Stomach (tissue), 8 donors: ENCODE measurements at regions not wholly inside any gene's neighbourhood (a gene's known extent, or its start where the extent isn't known, plus 50 kb on each side); places are given as distances from the start of the nearest gene placed in this dataset.
"Not testable (repeated sequence)": the region's sequence is repeated elsewhere in the genome, so short reads cannot be mapped to it uniquely, and the experiment has no call there.

ENCODE experiments used
- DNase-seq, 2 donors: peaks; one replicate each; pipeline versions ENCODE4 v3.0.0 to v3.0.0-alpha.2; 2013 to 2019
- H3K27ac ChIP-seq, 5 donors: fragments of 200-600 bp in 4 of 5; sonication (generic) in 4 of 5; one replicate each; pipeline ENCODE4 v1.5.1; 2013 to 2019; ENCODE audit warnings: mild to moderate bottlenecking in 1 of 5, moderate library complexity in 1 of 5
- H3K27me3 ChIP-seq, 3 donors: fragments of 200-600 bp; sonication (generic); one replicate each; pipeline ENCODE4 v1.5.1; 2017 to 2019; ENCODE audit warnings: mixed run types in 1 of 3
- H3K36me3 ChIP-seq, 4 donors: fragments of 200-600 bp; sonication (generic); 1 replicate in 3 of 4; 2 replicates in 1 of 4; pipeline ENCODE4 v1.5.1; 2016 to 2019
- H3K4me1 ChIP-seq, 4 donors: fragments of 200-600 bp; sonication (generic); one replicate each; pipeline ENCODE4 v1.5.1; 2016 to 2019
- H3K4me3 ChIP-seq, 4 donors: fragments of 200-600 bp; sonication (generic) in 3 of 4; one replicate each; pipeline ENCODE4 v1.5.1; 2016 to 2019; ENCODE audit warnings: mild to moderate bottlenecking in 1 of 4
- H3K9me3 ChIP-seq, 4 donors: fragments of 200-600 bp; sonication (generic); one replicate each; pipeline ENCODE4 v1.5.1; 2016 to 2019
- CTCF ChIP-seq, 7 experiments: fragments of 450-650 bp in 4 of 7; fragments of 200-600 bp in 3 of 7; sonication (generic) in 3 of 7; IDR thresholded peaks; one replicate each; pipeline ENCODE4 v1.5.1; 2016 to 2019; ENCODE audit warnings: antibody characterized with exemption in 7 of 7, control low read depth in 2 of 7, mild to moderate bottlenecking in 1 of 7
- EP300 ChIP-seq: sonication (generic); formaldehyde crosslinking; IDR thresholded peaks from one replicate; pipeline ENCODE4 v1.6.1; 2017; ENCODE audit warnings: antibody characterized with exemption
- POLR2A ChIP-seq, 4 donors: fragments of 450-650 bp; IDR thresholded peaks; one replicate each; pipeline ENCODE4 v1.6.1; 2016; ENCODE audit warnings: antibody characterized with exemption in 4 of 4, control low read depth in 2 of 4, mild to moderate bottlenecking in 1 of 4, moderate library complexity in 1 of 4
- POLR2AphosphoS5 ChIP-seq, 3 donors: sonication (generic); formaldehyde crosslinking; IDR thresholded peaks; one replicate each; pipeline ENCODE4 v1.6.1; 2016; ENCODE audit warnings: antibody characterized with exemption in 3 of 3
- WGBS, 5 donors: extraction: QIAGEN DNeasy Blood & Tissue Kit in 3 of 5; methylation state at CpG; one replicate each; pipeline versions ENCODE4 v1.1.5 to v1.1.7; 2013 to 2018; 5-methylcytosine and 5-hydroxymethylcytosine counted together
- intact Hi-C: fragments of 100-400 bp; cut with DNase I; formaldehyde crosslinking; loops from one replicate; pipeline ENCODE4 v1.15.1; 2023; ENCODE audit warnings: low total_unique reads
- donor health status: healthy with polysubstance abuse.
- donor health status: Bipolar disorder and iron deficiency.
- donor health status: healthy.

- Histone ChIP-seq H3K27ac (no peak overlapping the region), H3K4me1 (peaks cover 0 to 11% (median 3%) of the 10 kb centered on the region in 4 donors), H3K36me3 (no peaks in the 10 kb centered on the region), H3K27me3 (no peaks in the 10 kb centered on the region), H3K9me3 (no peaks in the 10 kb centered on the region), H3K4me3 (no peak overlapping the region)
- no peak for DNase-seq
- TF ChIP-seq EP300 (no peak), POLR2AphosphoS5 (IDR thresholded peaks at IDR 0.05) (no peak), POLR2A (IDR thresholded peaks at IDR 0.05) (no peak), CTCF (IDR thresholded peaks at IDR 0.05) (no peak)
- intact Hi-C loops: no loop called here
- 83 to 97% (median 91%) methylated on average over 3 of the region's 3 CpGs for WGBS, 5 donors
Measured at GRCh38 chr3:185995352-185995751, 57.5 kb upstream of the TRA2B start.

GRCh38 chr3:185992831-185993374, 55.1 kb upstream of the TRA2B start:
- 68 to 84% (median 77%) methylated on average over 9 of the region's 9 CpGs for WGBS, 5 donors
- Histone ChIP-seq H3K4me3 (no peak overlapping the region), H3K27ac (peak overlapping the region in 3 of 5 donors; percentile 5 to 46 (median 27)), H3K9me3 (no peaks in the 10 kb centered on the region), H3K27me3 (no peaks in the 10 kb centered on the region), H3K4me1 (peaks cover 0 to 11% (median 3%) of the 10 kb centered on the region in 4 donors), H3K36me3 (no peaks in the 10 kb centered on the region)
- no peak for TF ChIP-seq EP300
- TF ChIP-seq POLR2AphosphoS5 (IDR thresholded peaks at IDR 0.05): no peak
- no peak for TF ChIP-seq CTCF (IDR thresholded peaks at IDR 0.05)
- TF ChIP-seq POLR2A (IDR thresholded peaks at IDR 0.05): no peak
- intact Hi-C loops: no loop called here
- DNase-seq: peak in 1 of 2 donors; percentile 32

GRCh38 chr3:185990995-185991394, 53.2 kb upstream of the TRA2B start:
- H3K4me3 ChIP-seq, H3K36me3 ChIP-seq, DNase-seq, H3K9me3 ChIP-seq, intact Hi-C loops, H3K27me3 ChIP-seq, H3K27ac ChIP-seq: not testable (repeated sequence)
- H3K4me1 ChIP-seq: peaks cover 0 to 11% (median 3%) of the 10 kb centered on the region in 4 donors
- 91 to 98% (median 93%) methylated on average over 3 to 4 of the region's 4 CpGs for WGBS, 5 donors

GRCh38 chr3:185989511-185989910, 51.7 kb upstream of the TRA2B start:
- intact Hi-C loops: no loop called here
- TF ChIP-seq EP300 (no peak), POLR2A (IDR thresholded peaks at IDR 0.05) (no peak), POLR2AphosphoS5 (IDR thresholded peaks at IDR 0.05) (no peak), CTCF (IDR thresholded peaks at IDR 0.05) (no peak)
- WGBS, 5 donors: 90 to 94% (median 92%) methylated on average over 3 of the region's 3 CpGs
- H3K4me3 ChIP-seq: no peak overlapping the region
- H3K27me3 ChIP-seq: no peaks in the 10 kb centered on the region
- no peak for DNase-seq
- H3K9me3 ChIP-seq: no peaks in the 10 kb centered on the region
- peaks cover 0 to 11% (median 3%) of the 10 kb centered on the region in 4 donors for H3K4me1 ChIP-seq
- no peaks in the 10 kb centered on the region for H3K36me3 ChIP-seq
- H3K27ac ChIP-seq: no peak overlapping the region

- TF ChIP-seq CTCF (IDR thresholded peaks at IDR 0.05) (no peak), POLR2AphosphoS5 (IDR thresholded peaks at IDR 0.05) (no peak), POLR2A (IDR thresholded peaks at IDR 0.05) (no peak), EP300 (no peak)
- intact Hi-C loops: no loop called here
- DNase-seq: no peak
- no peaks in the 10 kb centered on the region for H3K36me3 ChIP-seq
- H3K4me1 ChIP-seq: peaks cover 0 to 14% (median 5%) of the 10 kb centered on the region in 4 donors
- WGBS, 5 donors: 65 to 75% (median 73%) methylated on average over 3 of the region's 3 CpGs
- H3K9me3 ChIP-seq: no peaks in the 10 kb centered on the region
- H3K27me3 ChIP-seq: peaks cover 0 to 4% (median 0%) of the 10 kb centered on the region in 3 donors
- no peak overlapping the region for H3K27ac ChIP-seq
- no peak overlapping the region for H3K4me3 ChIP-seq
Measured at GRCh38 chr3:185988816-185989175, 51.0 kb upstream of the TRA2B start.
